ENCODE measurements at regions not wholly inside any gene's neighbourhood (a gene's known extent, or its start where the extent isn't known, plus 50 kb on each side); places are given as distances from the start of the nearest gene placed in this dataset.
"Not testable (repeated sequence)": the region's sequence is repeated elsewhere in the genome, so short reads cannot be mapped to it uniquely, and the experiment has no call there.

DNA sequence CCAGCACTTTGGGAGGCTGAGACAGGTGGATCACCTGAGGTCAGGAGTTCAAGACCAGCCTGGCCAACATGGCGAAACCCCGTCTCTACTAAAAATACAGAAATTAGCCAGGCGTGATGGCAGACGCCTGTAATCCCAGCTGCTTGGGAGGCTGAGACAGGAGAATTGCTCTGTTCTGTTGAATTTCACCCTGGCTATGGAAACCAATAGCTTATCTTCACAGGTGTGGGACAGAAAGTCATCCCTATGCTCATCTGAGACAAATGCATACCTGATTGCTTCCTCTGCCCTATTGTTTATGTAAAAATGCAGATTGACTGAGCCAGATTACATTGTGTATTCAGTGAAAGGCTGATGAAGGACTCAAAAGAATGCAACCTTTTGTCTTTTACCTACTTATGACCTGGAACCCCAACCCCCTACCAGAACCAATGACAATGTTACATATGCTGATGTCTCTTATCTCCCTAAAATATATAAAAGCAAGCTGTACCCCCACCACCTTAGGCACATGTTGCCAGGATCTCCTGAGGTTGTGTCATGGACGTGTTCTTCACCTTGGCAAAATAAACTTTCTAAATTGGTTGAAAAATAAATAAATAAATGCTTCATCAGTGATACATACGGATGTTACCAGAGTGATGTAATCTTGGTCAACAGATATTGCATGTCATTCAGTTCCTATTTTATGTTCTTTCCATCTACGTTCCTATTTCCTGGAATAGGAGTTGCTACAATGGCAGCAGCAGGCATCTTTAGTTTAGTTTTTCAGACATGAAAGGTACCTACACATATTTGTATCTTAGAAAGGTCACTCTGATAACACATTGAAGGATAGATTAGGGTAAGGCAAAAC is 189.4 kb upstream of the SLC38A2 start:
- TF ChIP-seq, protein P1, sequence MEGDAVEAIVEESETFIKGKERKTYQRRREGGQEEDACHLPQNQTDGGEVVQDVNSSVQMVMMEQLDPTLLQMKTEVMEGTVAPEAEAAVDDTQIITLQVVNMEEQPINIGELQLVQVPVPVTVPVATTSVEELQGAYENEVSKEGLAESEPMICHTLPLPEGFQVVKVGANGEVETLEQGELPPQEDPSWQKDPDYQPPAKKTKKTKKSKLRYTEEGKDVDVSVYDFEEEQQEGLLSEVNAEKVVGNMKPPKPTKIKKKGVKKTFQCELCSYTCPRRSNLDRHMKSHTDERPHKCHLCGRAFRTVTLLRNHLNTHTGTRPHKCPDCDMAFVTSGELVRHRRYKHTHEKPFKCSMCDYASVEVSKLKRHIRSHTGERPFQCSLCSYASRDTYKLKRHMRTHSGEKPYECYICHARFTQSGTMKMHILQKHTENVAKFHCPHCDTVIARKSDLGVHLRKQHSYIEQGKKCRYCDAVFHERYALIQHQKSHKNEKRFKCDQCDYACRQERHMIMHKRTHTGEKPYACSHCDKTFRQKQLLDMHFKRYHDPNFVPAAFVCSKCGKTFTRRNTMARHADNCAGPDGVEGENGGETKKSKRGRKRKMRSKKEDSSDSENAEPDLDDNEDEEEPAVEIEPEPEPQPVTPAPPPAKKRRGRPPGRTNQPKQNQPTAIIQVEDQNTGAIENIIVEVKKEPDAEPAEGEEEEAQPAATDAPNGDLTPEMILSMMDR (IDR thresholded peaks at IDR 0.05 in 2 of 3, conservative IDR thresholded peaks at IDR 0.05 in 1 of 3; ENCODE audit: borderline replicate concordance in 1 of 3, insufficient read depth in 1 of 3, low read depth in 2 of 3, low read length in 2 of 3): not testable (repeated sequence)
- TF ChIP-seq JUND (IDR thresholded peaks at IDR 0.05); EZH2 (IDR thresholded peaks at IDR 0.05); POLR2AphosphoS5 (IDR thresholded peaks at IDR 0.05; ENCODE audit: low read depth, low read length); SRF (IDR thresholded peaks at IDR 0.05; ENCODE audit: low read depth); SIN3A (IDR thresholded peaks at IDR 0.05; ENCODE audit: low read depth); RAD21 (IDR thresholded peaks at IDR 0.05; ENCODE audit: low read depth): not testable (repeated sequence)
- TF ChIP-seq, protein P2, sequence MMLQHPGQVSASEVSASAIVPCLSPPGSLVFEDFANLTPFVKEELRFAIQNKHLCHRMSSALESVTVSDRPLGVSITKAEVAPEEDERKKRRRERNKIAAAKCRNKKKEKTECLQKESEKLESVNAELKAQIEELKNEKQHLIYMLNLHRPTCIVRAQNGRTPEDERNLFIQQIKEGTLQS (IDR thresholded peaks at IDR 0.05): not testable (repeated sequence)
- 0 out of 2 replicates have a peak, but pooled peaks have one; percentile 8 for TF ChIP-seq CEBPB (IDR thresholded peaks at IDR 0.05; ENCODE audit: low read depth)

All from HCT116 (cell line).